ENCODE measurements at regions not wholly inside any gene's neighbourhood (a gene's known extent, or its start where the extent isn't known, plus 50 kb on each side); places are given as distances from the start of the nearest gene placed in this dataset.

GRCh38 chr13:32960626-32961025, 55.6 kb upstream of the KL start:
- intact Hi-C loops (cut with micrococcal nuclease), result no loop called here

DNA sequence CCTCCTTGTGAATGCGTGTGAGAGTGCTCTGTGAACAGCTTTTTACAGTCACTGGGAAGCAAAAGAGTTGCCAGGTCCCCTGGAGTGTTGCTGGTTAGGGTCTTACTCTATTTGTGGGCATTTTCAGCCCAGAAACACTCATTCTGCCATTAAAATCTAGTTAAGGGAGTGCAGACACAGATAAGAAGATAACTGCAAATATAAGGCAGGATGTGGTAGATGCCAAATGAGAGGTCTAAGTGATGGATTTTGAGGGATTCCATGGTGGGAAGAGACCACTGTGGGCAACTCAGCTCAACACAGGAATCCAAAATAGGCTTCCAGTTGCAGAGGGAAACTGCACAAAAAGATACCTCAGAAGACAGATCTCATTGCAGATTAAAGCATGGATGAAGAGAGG, 54.5 kb upstream of the KL start:
- intact Hi-C loops (cut with micrococcal nuclease), result no loop called here

- intact Hi-C loops (cut with micrococcal nuclease), result no loop called here
Observed at GRCh38 chr13:32962342-32962741, 53.9 kb upstream of the KL start.

DNA sequence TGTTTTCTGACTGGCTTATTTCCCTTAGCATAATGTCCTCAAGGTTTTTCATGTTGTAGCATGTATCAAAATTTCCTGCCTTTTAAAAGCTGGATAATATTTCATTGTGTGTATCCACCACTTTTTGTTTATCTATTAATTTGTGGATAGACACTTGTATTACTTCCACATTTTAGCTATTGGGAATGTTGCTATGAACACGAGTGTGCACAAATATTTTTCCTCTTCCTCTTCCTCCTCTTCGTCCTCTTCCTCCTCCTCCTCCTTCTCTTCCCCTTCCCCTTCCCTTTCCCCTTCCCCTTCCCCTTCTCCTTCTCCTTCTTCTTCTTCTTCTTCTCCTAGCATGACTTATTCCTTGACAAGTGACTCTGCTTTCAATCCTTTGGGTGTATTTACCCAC, 51.2 kb upstream of the KL start:
- intact Hi-C loops (cut with micrococcal nuclease), result no loop called here
